Astrocyte of the spinal cord (primary cell): ENCODE measurements at regions not wholly inside any gene's neighbourhood (a gene's known extent, or its start where the extent isn't known, plus 50 kb on each side); places are given as distances from the start of the nearest gene placed in this dataset.
A peak's percentile ranks its signal among the peaks of the same experiment; 100 is the strongest.

ENCODE experiments used
- DNase-seq: peaks from one replicate; pipeline ENCODE4 v3.0.0; 2011; ENCODE audit warnings: low read depth, low spot score
- H3K4me3 ChIP-seq: 2 replicates; pipeline ENCODE4 v1.5.1; 2011; ENCODE audit warnings: low read depth, mild to moderate bottlenecking, low read length, moderate library complexity
- in situ Hi-C: cut with HindIII; loops from 2 replicates; pipeline ENCODE4 v1.10.0; 2017; ENCODE audit warnings: low sequenced_read_pairs
- TF ChIP-seq, protein P1 (sequence below): IDR thresholded peaks from 2 replicates; pipeline ENCODE4 v1.5.1; 2012; ENCODE audit warnings: low read depth, mild to moderate bottlenecking, low read length, inconsistent platforms

DNA sequence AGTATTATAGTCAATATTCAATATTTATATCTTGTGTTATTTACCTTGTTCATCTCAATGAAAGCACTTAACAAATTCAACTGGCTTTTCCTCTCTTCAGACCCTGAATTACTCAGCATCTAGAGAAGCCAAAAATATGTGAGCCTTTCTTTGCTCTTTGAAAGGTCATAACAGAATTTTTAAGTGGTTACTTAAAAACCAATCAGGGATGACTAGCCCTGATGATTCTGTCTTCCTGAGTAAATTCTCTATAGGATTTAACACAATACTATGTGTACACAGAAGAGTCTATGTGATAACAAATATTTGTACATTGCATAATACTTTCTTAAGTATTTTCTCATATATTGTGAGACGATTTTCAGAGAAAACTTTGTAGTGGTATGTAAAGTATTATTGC lies 546.3 kb downstream of the MAT2B start:
- no peak overlapping the region for H3K4me3 ChIP-seq
- peak; percentile 4 for DNase-seq
- in situ Hi-C loops, result no loop called here
- TF ChIP-seq, protein P1, sequence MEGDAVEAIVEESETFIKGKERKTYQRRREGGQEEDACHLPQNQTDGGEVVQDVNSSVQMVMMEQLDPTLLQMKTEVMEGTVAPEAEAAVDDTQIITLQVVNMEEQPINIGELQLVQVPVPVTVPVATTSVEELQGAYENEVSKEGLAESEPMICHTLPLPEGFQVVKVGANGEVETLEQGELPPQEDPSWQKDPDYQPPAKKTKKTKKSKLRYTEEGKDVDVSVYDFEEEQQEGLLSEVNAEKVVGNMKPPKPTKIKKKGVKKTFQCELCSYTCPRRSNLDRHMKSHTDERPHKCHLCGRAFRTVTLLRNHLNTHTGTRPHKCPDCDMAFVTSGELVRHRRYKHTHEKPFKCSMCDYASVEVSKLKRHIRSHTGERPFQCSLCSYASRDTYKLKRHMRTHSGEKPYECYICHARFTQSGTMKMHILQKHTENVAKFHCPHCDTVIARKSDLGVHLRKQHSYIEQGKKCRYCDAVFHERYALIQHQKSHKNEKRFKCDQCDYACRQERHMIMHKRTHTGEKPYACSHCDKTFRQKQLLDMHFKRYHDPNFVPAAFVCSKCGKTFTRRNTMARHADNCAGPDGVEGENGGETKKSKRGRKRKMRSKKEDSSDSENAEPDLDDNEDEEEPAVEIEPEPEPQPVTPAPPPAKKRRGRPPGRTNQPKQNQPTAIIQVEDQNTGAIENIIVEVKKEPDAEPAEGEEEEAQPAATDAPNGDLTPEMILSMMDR, result no peak

DNA sequence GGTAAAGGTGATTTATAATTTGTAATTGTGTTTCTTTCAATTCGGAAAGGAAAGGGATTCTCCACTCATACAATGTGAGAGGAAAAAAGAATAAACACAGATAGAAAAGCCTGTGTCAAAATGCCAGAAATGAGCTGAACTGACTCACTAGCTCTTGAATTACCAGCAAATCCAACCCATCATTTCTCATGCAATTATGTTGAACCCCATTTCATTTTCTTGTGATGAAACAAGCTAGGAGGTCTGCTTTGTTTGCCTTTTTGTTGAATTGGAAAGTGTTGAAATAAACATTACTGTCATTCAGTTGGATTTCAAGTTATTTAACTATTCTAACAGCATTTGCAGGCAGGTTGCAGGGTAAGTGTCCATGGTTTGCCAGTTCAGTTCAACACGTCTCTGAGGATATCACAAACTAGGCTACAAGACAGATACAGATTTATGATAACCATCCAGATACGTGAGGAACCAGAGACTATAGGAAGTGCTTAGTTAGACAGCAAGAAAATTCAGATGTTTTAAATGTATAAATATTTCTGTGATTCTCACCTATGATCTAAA lies 547.2 kb downstream of the MAT2B start:
- in situ Hi-C loops, result no loop called here
- no peak for DNase-seq
- no peak overlapping the region for H3K4me3 ChIP-seq
- TF ChIP-seq, protein P1, result no peak

DNA sequence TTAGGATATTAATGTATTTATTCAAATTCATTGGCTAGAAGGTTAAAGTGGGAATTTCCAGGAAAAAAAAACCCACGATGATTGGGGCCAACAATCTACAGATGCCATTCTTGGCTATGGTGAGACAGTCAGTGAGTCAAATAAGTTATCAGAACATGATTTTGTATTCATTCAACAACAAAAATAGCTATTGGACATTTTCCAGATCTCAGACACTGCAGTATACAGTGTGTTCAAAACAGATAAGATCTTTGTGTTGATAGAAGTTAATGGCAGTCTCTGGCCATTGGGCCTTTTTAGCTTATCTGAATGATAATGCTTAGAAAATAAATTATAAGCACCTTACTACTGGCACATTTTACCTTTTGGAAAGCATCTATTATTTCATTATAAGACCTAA lies 547.7 kb downstream of the MAT2B start:
- H3K4me3 ChIP-seq, result no peak overlapping the region
- in situ Hi-C loops, result no loop called here
- TF ChIP-seq, protein P1, result no peak
- no peak for DNase-seq

DNA sequence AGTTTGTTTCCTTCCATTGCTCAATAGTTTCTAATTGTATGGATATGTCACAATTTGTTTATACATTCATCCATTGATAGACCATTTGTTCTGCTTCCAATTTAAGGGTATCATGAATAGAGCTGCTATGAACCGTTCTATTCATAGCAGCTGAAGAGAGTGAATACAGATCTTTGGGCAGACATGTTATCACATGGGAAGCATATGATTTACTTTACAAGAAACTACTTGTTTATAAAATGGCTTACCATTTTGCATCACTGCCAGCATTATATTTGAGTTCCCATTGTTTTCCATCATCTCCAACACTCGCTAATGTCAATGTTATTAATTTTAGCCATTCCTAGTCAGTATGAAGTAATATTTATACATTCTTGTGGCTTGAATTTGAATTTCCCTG lies 549.0 kb downstream of the MAT2B start:
- no peak for DNase-seq
- in situ Hi-C loops, result no loop called here
- no peak overlapping the region for H3K4me3 ChIP-seq
- TF ChIP-seq, protein P1, result no peak

DNA sequence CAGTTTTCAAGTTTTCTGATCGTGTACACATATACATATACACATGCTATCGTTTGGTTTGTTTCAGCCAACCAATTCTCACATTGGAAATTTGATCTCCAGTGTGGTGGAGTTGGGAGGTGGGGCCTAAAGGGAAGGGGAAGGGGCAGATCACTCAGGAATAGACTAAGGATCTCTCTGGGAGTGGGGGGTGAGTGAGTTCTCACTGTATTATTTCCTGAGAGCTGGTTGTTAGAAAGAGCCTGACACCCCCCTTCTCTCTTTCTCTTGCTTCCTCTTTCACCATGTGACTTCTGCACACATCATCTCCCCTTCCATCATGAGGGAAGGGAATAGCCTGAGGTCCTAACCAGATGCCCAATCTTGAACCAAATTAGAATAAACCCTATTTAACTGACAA lies 551.7 kb downstream of the MAT2B start:
- no peak overlapping the region for H3K4me3 ChIP-seq
- TF ChIP-seq, protein P1, result no peak
- DNase-seq, result no peak
- in situ Hi-C loops, result no loop called here

DNA sequence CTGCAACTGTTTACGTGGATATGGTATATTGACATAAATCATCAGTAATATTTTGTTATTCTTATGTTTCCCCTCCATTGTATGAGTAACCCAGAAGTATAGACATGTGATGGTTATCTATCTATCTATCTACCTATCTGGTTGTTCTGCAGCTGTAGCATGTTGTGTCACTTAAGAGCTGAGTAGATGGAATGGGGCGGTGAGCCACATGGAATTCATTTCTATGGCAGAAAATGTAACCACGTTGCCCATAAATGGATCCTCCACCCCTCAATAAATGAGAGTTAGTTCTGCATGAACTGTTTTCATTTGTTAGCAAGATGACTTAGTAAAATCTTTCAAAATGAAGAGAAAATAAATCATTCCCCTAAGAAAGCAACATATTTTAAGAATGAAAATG lies 553.2 kb downstream of the MAT2B start:
- TF ChIP-seq, protein P1, result no peak
- in situ Hi-C loops, result no loop called here
- H3K4me3 ChIP-seq, result no peak overlapping the region
- no peak for DNase-seq

DNA sequence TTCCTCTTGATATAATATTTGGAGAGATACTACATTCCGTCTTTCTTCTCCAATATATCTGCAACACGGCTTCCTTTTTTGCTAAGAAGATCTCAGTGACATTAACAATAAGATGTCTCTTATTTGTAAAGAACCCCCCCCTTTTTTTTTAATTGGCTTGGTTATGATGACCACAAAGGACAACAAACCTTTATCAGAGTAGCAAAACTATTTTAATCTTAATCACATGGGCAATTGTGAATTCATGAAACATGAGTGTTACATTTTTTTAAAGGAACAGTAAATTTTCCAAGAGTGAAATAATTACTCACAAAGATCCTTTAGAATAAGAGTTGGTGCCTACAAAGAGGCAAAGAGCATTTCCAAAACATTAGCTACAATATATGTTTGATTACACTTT lies 554.1 kb downstream of the MAT2B start:
- TF ChIP-seq, protein P1, result no peak
- H3K4me3 ChIP-seq, result no peak overlapping the region
- no peak for DNase-seq
- in situ Hi-C loops, result no loop called here
